D721Med (cell line): ENCODE measurements at regions not wholly inside any gene's neighbourhood (a gene's known extent, or its start where the extent isn't known, plus 50 kb on each side); places are given as distances from the start of the nearest gene placed in this dataset.

ENCODE experiments used
- DNase-seq: peaks from one replicate; pipeline ENCODE4 v3.0.0; 2011; ENCODE audit warnings: low spot score; ENCODE audit not compliant: insufficient read length
- FAIRE-seq: peaks from 2 replicates; lab custom pipeline; 2011; peaks lifted over from hg19 to GRCh38; lab: Jason Lieb, UNC
- TF ChIP-seq, protein P1 (sequence below): IDR thresholded peaks from 2 replicates; pipeline ENCODE4 v1.5.1; 2012; ENCODE audit warnings: mild to moderate bottlenecking, control low read depth; ENCODE audit not compliant: insufficient read depth; ENCODE audit errors: missing control alignments

DNA sequence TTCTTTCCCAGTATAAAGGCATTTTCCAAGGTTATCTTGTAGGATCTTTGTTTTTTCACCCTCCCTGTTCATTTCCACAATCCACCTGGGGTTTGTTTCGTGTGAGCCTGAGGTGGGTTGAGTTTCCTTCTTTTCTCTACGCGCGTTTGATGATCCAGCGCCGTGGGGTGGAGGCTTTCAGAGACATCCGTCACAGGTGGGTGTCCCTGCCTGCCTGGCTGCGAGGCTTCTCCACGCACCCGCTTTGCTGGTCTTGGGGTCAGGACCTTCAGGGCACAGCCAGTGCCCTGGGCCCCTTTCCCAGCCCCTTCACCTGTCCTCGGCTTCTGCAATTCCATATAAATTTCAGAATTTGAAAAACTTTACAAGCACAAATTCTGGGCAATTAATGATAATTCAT lies 109.0 kb upstream of the ALKAL2 start:
- FAIRE-seq: no peak
- no peak for DNase-seq
- TF ChIP-seq, protein P1, sequence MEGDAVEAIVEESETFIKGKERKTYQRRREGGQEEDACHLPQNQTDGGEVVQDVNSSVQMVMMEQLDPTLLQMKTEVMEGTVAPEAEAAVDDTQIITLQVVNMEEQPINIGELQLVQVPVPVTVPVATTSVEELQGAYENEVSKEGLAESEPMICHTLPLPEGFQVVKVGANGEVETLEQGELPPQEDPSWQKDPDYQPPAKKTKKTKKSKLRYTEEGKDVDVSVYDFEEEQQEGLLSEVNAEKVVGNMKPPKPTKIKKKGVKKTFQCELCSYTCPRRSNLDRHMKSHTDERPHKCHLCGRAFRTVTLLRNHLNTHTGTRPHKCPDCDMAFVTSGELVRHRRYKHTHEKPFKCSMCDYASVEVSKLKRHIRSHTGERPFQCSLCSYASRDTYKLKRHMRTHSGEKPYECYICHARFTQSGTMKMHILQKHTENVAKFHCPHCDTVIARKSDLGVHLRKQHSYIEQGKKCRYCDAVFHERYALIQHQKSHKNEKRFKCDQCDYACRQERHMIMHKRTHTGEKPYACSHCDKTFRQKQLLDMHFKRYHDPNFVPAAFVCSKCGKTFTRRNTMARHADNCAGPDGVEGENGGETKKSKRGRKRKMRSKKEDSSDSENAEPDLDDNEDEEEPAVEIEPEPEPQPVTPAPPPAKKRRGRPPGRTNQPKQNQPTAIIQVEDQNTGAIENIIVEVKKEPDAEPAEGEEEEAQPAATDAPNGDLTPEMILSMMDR: no peak

DNA sequence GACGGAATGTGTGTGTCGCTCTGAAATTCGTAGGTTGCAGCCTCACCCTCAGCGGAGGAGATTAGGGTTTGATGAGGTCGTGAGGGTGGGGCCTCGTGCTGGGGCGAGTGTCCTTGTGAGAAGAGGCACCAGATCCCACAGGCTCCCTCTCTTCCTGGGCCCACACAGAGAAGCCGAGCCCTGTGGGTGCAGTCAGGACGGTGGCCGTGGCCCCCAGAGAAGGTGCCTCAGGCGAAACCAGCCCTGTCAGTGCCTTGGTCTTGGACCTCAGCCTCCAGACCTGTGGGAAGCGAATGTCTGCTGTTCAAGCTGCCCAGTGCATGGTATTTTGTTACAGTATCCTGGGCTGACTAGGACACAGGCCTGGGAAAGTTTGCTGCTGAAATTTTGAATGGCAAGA lies 108.0 kb upstream of the ALKAL2 start:
- FAIRE-seq (no peak), DNase-seq (no peak)
- TF ChIP-seq, protein P1: no peak

DNA sequence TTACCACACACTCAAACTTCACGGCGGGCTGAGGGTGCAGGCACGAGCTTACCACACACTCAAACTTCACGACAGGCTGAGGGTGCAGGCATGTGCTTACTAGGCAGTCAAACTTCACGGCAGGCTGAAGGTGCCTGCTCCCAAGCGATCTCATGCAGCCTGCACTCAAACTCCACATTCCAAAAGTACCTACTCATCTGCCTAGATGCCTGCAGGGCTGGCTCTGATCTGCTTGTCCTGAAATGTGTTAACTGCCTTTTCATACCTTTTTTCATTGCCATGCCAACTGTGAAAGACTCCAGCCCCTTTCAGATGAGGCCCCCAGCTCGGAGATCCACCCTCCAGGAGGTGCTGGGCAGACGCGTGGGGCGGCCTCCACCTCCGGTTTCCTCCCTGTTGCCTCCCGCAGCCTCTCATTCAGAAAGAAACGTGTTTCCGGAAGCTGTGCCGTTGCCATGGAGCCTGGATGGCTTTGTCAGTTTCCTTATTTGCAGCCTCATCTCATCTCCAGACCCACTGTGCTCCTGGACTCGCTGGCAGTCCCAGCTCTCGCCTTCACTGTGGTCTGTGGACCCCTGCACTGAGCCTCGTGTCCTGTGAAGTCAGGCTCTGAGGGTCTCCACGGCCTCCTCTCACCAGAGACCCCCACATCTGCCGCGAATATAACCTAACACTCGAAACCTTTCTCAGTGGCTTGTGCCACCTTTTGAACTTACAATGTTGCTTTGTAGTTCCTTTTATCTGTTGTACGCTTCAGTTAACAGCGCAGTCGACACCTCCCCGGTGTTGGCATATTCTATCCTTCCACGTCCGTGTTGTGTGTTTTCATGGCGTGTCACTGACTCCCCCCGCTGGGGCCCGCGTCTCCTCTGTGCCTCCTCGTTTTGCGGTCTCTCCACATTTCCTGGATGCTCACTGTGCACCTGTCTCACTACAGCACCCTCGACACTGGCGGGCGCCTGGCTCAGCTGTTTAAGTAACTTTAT lies 106.1 kb upstream of the ALKAL2 start:
- TF ChIP-seq, protein P1: no peak
- DNase-seq (no peak), FAIRE-seq (no peak)

DNA sequence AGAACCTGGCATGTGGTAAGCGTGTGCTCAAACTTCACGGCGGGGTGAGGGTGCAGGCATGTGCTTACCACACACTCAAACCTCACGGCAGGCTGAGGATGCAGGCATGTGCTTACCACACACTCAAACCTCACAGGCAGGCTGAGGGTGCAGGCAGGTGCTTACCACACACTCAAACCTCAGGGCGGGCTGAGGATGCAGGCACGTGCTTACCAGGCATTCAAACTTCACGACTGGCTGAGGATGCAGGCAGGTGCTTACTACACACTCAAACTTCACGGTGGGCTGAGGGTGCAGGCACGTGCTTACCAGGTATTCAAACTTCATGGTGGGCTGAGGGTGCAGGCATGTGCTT lies 105.0 kb upstream of the ALKAL2 start:
- FAIRE-seq (no peak), DNase-seq (no peak)
- TF ChIP-seq, protein P1: no peak

DNA sequence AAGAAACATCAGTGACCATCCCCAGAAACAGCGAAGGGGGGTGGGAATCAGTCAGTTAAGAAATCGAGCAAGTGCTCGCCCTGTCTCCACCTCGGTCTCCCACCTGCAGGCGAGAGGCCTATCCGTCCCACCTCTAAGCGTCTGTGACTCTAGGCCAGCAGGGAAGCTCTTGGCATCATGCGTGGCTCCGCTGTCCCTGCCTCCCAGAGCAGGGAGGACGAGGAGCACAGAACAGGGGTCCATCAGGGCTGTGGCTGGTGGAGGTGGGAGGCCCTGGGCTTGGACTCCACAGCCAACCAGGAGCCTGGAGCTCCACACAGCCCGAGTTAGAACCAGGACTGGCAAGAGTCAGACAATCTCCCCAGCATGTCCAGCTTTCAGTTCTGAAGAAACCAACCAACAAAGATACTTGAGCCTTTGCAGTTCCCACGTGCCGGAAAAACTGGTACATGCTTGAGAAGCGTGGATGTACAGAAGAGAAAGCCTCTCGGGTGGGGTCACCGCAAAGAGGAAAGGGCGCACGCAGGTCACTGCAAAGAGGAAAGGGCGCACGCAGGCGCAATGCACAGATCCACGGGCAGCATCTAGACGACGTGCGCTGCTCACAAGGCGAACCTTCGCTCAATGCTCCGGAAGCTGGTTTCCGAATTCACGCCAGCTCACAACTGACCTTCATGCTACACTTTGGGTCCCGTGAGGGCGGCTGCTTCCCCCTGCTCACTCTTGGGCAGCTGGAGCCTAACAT lies 104.5 kb upstream of the ALKAL2 start:
- DNase-seq (no peak), FAIRE-seq (no peak)
- TF ChIP-seq, protein P1: no peak

DNA sequence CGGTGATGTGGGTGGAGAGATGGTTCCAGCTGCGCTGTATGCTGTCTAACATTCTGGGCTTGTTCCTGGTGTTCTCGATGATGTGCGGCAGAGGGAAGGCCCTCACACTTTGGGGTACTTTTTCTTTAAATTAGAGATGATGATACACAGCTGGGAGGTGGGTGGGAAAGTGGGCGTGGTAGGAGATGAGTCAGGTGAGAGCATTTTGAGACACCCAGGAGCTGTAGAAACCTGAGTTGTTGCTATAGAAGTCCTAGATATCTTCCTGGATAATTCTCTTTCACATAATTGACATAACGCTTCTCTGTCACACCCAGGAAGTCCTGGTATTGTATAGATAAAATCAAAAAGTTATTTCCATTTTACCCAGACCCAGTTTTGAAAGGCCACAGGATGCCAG lies 103.8 kb upstream of the ALKAL2 start:
- DNase-seq (no peak), FAIRE-seq (no peak)
- TF ChIP-seq, protein P1: no peak
